ENCODE measurements at regions not wholly inside any gene's neighbourhood (a gene's known extent, or its start where the extent isn't known, plus 50 kb on each side); places are given as distances from the start of the nearest gene placed in this dataset.

GRCh38 chr10:29916669-29917068 is 142.7 kb downstream of the JCAD start:
- TF ChIP-seq CTCF (IDR thresholded peaks at IDR 0.05), result no peak
- TF ChIP-seq POLR2A (IDR thresholded peaks at IDR 0.05), result no peak
- TF ChIP-seq EP300 (IDR thresholded peaks at IDR 0.05), result no peak
